ENCODE measurements at regions not wholly inside any gene's neighbourhood (a gene's known extent, or its start where the extent isn't known, plus 50 kb on each side); places are given as distances from the start of the nearest gene placed in this dataset.

DNA sequence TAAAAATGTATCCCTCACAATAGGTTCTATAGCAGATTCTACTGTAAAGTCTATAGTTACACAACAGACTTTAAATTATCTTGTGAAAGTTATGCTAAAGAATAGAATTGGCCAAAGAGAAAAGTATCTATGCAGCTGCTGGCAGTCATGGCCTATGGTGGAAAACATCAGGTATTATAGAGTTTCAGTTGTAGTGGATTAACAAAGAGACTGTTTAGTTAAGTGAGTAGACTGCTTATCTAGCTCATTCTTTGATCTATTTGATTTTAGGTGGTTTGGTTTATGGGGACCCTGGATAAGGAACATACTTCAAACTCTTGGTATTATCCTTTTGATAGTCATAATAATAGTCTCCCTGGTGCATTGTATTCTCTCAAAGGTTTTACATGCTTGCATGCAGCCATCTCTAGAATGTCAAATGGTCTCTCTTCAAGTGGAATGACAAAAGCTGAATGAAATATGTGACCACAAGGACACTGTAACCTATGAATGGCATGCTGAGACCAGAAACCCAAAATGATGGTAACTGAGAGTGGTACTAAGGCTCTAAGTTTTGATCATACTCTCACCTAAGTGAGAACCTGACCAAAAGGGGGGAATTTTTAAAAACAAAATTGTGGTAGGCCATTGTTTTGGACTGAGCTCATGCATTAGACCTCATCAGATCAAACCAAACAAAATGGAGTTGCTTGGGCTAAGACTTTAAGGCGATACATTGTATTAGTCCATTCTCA is 54.9 kb upstream of the NAMPT start:
- DNase-seq: no peak

DNA sequence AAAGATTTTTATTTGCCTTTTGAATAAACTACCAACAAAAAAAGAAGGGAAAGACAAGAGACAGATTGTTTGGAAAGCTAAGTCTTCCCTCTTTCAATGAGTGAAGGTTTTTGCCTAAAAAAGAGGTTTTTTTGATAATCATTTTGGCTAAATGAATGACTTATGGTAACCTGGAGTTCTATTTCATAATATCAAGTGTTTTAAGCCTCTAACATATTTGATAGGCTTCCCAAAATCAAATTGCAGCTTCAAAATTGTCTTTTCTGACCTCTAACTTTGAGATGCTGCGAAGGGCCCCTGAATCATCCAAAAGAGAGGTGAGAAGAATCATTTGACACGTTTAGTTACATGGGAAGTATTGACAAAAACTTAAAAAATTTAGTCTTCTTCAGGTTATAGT is 53.0 kb upstream of the NAMPT start:
- no peak for DNase-seq

DNA sequence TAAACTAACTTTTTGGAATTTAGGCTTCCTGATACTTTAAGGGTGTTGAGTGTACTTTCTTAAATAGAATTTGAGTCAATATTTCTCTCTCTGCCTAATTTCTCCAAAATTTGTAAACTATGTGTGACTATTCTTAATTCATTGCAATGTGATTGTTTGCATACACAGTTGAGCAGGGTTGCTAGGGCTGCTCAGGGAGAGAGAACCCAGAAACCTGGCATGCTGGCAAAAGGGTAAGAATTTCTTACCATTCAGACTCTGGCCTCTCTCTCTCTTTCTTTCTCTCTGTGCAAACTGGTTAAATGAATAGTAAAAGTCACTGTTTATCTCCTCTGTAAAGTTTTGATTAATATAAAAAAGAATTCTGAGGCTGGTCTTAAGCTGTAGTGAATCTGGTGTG is 51.0 kb upstream of the NAMPT start:
- no peak for DNase-seq

All from activated CD8-positive, alpha-beta memory T cell treated with anti-CD3 and anti-CD28 coated beads, Interleukin-2, amount 50 U/mL, for 48 hours (primary cell).